GM21423 (cell line): ENCODE measurements at regions not wholly inside any gene's neighbourhood (a gene's known extent, or its start where the extent isn't known, plus 50 kb on each side); places are given as distances from the start of the nearest gene placed in this dataset.

Experiments used
- ATAC-seq: cut with Tn5 transposase; IDR thresholded peaks from one replicate; pipeline ENCODE4 v1.9.1; 2021; ENCODE audit warnings: mild to moderate bottlenecking, moderate library complexity; ENCODE audit not compliant: unreplicated experiment

DNA sequence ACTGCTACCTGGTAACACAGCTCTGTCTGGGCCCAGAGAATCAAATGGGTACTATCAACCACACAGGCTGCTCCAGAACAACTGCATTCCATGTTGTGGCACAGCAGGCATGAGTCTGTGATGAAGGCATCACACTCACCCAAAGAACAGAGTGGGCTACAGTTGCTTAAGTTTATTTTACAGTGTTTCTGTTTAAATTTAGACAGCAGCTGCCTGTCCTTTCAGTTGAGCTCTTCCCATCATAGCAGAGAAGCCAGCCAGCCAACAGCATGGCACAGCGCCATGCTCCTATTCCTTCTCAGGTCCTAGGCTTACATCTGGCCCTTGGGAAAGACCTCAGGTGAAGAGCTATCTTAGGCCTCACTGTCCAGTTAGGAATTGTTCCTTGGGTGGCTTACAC is 147.0 kb upstream of the FRMD6 start:
- ATAC-seq: no peak

DNA sequence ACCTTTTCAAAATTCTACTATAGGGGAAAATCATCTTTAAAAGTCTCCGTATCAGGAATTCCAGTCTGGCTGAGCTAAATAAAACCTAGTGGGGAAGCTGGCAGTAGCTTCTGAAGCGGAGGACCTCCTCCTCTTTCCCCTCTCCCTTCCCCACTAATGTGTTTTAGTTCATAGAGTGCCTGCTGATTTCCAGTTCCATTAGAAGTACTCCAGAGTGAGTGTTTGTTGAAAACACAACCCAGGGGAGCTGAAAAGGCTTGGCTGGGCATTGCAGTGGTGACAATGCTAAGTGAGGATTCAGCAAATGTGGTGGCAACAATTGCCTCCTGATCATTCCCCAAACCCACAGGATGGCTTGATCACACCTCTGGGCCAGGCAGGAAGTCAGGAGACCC is 144.2 kb upstream of the FRMD6 start:
- no peak for ATAC-seq

DNA sequence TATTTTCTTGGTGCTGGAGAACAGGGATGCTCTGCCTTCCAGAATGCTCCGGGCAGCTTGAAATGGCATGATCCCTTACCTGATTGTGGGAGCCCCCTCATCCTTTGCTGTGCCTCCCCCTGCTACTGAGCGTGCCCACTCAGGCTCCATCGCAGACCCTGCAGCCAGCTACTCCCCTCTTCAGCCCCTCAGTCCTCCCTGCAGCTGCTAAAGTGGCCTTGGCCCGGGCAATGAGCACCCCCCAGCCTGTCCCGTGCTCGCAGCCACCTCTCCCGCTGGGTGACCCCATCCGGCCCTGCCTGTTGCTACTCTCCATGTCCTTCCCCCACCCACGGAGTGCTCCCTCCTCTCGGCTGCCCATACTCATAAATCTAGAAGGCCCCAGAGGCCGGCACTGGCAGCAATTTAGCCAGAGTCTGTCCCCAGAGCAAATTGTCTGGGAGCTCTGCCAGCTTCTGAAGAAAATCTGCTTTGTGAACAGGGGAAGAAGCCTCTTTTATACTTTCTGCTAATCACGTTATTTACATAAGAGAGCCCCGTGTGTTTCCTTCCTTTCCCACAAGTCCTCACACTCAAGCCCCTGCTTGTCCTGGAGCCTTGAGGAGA is 143.7 kb upstream of the FRMD6 start:
- ATAC-seq: no peak

DNA sequence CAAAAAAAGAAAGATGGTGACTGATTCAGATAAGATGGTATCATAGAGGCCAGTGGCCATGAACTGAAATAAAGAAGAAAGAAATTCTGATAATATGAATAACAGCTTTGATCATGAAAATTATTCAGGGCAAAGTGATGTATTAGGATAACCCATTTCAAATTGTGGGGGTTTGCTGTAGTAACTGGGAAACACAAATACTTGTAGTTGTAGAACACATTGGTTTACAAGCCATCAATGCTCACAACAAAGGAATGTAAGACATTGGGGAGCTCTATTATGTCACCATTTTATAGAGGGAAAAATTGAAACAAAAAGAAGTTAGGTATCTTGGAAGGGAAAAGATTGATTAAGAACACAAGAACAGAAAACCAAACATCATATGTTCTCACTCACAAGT is 140.4 kb upstream of the FRMD6 start:
- no peak for ATAC-seq

DNA sequence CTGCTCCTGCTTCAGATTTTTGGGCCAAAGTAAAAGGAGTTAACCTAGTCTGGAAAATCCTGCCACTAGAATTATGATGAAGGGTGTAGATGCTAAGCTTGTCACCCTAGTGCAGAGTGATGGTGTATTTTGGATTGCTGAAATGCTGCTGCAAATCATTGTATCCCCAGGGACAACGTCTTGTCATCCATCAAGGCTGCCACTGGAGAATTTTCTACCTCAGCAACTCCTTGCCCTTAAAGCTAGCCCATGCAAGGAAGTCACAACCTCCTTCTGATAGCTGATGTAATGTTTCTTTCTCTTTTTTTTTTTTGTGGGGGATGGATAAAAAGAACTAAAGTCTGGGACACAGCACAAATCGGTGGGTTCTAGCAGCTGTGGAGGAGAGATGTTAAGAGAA is 139.4 kb upstream of the FRMD6 start:
- ATAC-seq: no peak

DNA sequence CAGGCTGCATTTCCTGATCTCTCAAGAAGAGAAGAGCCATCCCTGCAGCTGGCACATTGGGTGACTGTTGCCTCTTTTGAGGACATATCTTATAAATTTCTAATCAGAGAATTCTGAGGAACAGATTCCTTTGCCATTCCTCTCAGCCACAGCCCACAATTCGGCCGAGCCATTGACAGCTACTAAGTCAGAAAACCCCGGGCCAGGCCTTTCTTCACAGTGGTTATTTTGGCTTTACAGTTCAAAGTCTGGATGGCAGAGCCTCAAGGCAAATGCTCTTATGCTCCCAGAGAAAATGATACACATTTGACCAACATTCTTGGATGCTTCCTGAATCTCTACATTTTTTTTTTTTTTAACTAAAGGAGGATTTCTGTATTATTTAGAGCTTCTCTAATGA is 138.4 kb upstream of the FRMD6 start:
- ATAC-seq: no peak

DNA sequence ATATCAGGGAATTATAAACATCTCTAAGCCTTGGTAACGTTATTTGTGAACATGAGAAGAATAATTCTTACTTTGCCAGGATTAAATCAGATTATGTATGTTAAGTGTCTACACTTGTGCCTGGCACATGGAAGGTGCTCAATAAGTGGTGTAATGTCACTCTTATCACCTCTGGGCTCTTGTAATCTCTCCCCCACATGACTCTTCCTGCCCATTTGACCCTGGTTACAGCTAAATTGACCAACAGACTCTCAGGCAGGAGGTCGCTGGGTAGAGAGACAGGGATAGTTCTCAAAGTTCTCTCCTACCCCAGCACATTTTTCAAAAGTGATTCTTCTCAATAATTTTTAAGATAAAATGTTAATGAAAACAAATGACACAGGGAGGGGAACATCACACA is 137.8 kb upstream of the FRMD6 start:
- ATAC-seq: no peak

DNA sequence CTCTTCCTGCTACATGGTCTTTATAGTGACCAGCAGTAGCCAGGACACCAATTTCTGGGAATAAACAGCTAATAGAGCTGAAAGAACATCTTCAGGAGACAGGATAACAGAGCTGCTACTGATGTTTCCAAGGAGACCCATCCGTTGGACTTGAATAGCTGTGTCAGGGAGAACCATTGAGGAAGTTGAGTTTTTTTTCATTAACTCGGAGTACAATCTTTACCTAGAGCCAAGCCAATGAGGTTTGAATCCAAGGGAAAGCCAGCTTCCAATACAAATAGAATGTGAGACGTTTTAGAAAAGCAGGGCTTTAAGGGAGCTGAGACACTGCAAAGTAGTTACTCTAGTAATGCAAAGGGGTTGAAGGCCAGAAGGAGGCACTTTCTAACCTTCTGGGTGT is 136.1 kb upstream of the FRMD6 start:
- no peak for ATAC-seq

DNA sequence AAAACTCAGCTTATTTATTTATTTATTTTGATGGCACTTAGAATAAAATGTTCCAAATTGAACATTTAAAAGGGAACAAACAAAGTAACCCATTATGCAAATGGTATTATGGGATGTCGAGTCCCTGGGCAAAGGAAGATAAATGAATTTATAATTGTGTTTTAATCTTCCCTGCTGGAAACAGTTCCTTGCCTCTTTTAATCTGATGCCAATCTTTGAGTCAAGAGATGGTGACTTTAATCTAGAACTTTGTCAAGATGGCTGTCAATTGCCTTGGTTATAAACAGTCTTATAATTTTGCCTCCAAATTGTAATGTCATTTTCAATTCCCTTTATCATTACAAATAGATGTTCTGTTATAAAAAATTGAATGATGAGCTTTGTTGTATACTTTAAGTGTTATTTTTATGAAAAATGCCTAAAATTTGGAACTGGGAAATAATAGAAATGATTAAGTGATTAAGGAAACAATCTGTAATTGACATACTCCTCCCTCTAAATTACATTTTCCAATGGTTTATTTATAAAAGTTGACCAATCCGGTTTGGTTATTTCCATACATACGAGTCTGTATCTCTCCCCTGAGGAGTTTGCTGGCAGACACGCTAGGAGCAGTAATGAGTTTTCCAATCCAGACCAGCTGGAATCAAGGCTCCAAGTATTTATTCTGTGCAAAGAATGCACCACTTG is 134.9 kb upstream of the FRMD6 start:
- ATAC-seq: no peak

DNA sequence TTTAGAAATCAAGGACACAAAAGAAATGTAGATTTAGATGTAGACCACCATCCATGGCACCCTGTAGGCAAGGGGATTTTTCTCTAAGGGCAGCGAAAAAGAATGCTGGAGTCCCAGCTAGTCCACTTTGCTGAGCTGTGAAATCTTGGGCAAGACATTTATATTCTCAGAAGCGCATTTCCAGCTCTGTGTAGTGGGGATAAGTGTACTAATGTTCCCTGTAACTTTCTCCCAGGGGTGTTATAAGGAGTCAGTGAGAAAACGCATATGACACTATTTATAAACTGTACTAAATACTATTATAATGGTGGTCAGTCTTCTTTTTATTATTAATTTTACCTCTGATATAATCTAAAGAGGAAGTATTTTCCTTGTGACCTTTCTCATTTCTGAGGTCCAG is 133.4 kb upstream of the FRMD6 start:
- ATAC-seq: no peak

DNA sequence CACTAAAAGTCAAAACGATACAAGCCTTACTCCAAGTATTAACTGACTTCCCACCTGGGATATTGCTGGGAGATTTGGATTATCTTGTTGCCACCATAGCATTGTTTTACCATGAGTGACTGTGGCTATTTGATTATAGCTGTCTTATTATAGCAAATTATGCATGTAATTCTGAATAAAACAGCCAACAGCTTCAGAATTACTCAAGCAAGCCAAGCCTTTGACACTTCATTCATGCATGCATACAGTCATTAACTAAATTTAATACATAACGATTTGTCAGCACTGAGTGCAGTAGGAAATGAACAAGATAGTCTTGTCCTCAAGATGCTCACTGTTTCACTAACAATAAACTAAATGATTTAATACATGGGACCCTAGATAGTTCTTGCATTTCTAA is 133.0 kb upstream of the FRMD6 start:
- ATAC-seq: no peak

DNA sequence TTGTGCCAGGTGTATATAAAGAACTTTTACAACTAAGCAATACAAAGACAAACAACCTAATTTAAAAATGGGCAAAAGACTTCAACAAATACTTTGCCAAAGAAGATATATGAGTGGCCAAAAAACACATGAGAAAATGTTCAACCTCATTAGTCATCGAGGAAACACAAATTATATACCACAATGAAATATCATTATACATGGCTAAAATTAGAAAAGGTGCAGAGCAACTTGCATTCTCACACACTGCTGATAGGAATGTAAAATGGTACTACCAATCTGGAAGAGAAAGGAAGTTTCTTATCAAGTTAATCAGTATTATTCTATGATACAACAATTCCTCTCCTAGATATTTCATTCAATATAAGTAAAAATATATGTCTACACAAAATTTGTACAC is 131.6 kb upstream of the FRMD6 start:
- no peak for ATAC-seq

DNA sequence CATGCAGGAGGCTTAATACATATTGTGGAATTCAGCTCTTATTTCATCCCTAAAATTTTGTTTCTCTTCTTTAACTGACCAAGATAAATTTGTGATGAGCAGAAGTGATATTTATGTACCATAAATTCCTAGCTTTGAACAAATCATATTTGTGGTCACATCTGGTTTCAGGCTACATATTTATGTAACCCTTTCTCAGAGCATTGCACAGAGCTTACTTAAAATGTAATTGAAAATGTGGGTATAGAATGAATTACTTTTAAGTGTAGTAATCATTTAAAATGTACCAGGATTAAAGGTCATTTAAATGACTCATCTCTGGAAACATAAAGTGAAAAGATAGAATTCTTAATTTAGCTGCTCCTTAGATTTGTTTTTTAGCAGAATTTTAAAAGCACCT is 129.9 kb upstream of the FRMD6 start:
- ATAC-seq: no peak

DNA sequence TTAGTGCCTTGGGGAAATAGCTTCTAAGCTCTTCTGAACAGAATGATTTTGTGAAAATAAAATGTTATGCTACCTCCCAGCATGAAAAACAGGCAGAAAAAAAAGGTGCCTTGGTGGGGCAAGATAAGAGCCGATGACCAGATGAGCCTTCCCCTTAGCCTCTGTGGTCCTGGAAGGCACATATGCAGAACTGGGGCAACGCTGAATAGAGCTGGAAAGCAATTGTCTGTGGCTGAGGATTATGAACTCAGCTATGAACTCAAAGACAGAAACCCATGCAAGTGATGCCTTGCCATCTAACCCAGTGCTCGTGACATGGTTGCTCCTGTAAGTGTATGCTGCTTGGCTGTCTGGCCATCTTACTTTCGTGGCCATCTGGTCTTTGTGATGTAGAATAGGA is 128.5 kb upstream of the FRMD6 start:
- ATAC-seq: no peak

DNA sequence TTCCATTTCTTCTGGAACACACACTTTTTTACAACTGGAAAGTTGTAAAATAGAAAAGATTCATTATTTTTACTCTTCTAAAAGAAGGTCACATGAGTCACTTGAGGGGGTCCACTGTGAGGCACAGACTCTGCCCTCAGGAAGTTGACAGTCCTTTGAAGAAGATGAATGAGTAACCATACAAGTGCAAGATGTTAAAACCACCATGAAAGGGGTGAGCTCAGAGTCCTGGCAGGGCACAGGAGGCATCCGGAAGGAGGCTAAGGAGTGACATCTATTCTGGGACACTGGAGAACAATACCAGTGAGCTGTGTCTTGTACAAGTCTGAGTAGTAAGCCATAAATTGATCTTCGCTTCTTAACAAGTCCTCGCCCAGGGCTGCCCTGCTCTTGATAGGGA is 126.0 kb upstream of the FRMD6 start:
- no peak for ATAC-seq

DNA sequence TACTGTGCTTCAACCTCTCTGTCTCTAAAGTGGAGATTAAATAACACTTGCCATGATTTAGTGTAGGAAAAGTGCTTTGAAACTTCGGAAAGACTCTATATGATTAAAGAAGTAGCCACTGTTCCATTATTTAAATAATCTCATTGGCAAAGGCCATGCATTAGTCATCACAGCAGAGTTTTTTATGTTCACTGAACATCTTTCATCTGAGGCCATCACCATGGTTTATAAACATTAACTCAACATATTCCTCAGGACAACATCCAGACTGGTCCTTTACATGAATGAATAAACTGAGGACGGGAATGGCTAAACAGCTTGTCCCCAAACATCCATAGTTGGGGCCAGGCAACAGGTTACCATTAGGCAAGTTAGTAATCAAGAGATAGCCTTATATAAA is 124.6 kb upstream of the FRMD6 start:
- ATAC-seq: no peak

DNA sequence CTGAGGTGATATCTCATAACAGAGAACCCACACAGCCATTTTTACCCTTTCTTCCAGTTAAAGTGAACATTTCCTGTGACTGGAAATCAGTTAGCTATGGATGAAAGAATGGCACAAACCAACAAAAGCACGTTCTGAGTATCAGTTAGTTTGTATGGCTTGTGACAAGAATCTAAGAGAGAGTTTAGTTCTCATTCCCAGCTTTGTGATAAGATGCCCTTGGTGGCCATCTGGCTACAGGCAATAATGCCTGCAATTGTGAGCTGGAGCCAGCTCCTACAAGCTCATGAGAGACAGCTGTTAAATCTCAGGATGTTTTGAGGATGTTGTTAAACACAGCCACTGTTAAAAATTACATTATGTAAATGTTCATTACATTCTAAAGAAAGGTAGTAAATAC is 122.0 kb upstream of the FRMD6 start:
- ATAC-seq: no peak

DNA sequence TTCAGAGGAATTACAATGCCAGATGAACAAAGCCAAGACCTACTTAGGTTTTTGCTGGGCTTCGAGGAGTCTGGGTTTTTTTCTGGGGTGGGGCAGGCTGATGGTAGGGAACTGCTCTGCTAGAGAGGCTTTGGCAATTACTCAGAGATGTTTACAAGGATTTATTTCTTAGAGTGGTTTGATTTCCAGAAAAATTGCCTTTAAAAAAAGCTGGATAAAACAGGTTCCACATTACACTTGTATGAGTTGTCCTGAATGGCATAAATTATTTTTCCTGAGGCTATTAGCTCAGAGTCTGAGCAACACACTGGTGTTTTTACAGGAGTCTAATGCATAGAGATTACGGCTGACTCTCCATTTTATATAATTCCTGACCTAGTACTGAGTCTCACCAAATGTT is 118.5 kb upstream of the FRMD6 start:
- no peak for ATAC-seq

DNA sequence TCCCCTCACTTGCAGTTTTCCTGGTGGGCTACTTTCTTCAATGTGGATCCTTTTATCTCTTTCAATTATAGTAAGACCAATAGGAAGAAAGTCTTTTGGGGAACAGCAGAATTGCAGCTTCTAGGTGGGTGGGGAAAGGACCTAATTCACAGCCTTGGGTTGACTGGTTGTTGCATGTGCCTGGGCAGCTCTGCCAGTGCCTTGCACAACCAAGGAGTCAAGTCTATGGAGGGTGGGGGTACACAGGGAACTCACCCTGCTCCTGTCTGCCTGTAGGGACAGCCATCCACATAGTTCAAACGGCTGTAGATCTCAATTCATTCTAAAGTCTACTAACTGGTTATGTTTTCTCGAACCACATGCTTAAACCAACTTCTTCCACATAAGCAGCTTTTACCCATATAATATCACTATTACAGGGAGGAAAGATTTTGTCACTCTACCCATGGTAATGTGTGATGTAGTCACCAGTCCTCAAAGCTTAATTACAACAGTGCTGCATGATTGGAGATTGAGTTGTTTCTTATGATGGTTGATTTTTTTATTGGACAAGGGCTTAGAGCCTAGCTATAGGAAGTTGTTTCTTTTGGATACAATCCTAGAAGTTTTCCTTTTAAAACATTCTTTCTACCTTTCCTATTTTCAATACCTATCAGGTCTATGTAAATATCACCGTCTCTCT is 117.7 kb upstream of the FRMD6 start:
- no peak for ATAC-seq

DNA sequence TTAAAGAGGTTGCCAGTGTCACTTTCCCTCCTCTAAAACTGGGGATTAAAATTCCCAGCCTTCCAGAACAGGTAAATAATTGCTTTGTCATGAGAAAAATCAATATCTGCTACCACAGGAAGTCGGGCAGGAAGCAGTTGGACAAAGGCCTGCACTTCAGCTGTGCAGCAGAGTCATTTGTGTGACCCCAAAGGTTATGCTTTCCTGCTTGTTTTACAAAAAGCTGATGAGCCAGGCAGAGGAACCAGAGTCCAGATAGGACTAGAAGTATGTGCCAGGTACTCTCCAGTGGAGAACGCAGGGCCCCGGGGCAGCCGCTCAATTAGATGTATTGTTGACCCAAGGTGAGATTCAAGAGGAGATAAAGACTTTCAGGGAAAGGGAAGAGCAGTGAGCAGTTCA is 117.1 kb upstream of the FRMD6 start:
- no peak for ATAC-seq

DNA sequence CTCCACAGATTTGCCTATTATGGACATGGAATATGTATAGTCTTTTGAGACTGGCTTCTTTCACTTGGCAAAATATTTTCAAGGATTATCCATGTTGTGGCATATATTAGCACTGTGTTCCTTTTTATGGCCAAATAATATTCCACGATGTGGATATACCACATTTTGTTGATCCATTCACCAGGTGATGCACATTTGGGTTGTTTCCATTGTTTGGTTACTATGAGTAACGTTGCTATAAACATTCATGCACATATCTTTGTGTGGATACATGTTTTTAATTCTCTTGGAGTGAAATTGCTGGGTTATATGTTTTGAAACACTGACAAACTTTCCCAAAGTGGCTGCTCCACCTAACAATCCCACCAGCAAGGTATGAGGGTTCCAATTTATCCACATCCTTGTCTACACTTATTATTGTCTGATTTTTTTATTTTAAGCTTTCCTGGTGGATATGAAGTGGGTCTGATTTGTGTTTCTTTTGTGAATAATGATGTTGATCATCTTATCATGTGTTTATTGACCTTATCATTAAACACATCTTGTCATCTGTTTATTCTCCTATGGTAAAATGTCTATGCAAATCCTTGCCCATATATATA is 116.2 kb upstream of the FRMD6 start:
- no peak for ATAC-seq

DNA sequence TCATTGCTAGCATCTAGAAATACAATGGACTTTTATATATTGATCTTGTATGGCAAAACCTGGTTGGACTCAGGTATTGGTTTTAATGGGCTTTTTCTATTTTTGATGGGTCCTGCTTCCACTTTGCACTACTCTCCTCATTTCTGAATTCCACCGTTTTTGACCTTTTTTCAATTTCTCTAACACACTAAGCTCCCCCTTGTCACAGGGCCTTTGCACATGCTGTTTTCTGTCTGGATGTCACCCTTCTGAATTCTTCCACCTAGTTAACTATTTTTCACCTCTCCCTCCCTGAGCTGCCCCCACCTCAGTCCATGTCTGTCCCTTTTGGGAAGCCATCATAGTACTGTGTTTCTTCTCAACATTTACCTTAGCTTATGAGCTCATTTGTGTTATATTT is 112.7 kb upstream of the FRMD6 start:
- ATAC-seq: no peak
